PC-3 (cell line): ENCODE measurements at regions not wholly inside any gene's neighbourhood (a gene's known extent, or its start where the extent isn't known, plus 50 kb on each side); places are given as distances from the start of the nearest gene placed in this dataset.

Experiments
- EZH2 ChIP-seq: fragments of 300-600 bp; sonication (generic); IDR thresholded peaks from one replicate; pipeline ENCODE4 v1.6.1; 2017; ENCODE audit warnings: antibody characterized with exemption, mild to moderate bottlenecking, low read length; ENCODE audit not compliant: unreplicated experiment
- TF ChIP-seq, protein P1 (sequence below): fragments of 300-600 bp; sonication (generic); conservative IDR thresholded peaks from 2 replicates; pipeline ENCODE4 v1.5.1; 2017; ENCODE audit warnings: antibody characterized with exemption, low read depth, mild to moderate bottlenecking, low read length

DNA sequence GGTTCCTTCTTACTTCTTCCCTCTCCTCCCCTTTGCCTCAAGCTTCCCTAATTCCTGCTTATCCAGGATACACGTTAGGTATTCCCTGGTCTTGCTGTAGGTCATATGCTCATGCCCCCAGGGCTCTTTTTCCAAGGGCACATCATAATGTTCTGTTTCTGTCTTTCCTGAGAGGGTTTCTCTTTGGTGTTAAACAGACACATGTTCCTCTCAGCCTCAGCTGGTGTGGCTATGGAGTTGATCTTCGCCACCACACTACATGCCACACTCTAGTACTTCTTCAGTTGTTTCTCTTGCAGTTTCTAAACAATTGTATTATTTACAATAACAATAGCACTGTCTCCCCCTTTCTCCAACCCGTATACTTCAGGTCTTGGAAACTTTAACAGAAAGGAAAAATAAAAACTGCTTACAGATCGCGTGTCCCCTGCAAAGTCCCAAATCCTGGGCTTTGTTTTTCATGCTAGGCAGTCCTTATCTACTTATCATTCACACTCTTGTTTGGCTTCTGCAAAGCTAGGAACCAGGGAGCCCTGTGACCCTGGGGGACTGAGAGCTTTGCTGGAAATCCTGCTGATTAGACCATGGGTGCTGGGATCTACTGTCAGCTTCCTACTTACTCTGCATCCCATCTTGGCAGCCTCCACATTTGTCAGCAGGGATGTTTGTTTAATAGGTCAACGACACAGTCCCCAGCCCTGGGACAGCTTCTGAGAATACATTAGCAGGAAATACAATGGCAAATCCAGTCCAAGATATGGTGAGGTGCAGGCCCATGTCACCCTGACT is 193.9 kb upstream of the BMPER start:
- TF ChIP-seq, protein P1, sequence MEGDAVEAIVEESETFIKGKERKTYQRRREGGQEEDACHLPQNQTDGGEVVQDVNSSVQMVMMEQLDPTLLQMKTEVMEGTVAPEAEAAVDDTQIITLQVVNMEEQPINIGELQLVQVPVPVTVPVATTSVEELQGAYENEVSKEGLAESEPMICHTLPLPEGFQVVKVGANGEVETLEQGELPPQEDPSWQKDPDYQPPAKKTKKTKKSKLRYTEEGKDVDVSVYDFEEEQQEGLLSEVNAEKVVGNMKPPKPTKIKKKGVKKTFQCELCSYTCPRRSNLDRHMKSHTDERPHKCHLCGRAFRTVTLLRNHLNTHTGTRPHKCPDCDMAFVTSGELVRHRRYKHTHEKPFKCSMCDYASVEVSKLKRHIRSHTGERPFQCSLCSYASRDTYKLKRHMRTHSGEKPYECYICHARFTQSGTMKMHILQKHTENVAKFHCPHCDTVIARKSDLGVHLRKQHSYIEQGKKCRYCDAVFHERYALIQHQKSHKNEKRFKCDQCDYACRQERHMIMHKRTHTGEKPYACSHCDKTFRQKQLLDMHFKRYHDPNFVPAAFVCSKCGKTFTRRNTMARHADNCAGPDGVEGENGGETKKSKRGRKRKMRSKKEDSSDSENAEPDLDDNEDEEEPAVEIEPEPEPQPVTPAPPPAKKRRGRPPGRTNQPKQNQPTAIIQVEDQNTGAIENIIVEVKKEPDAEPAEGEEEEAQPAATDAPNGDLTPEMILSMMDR = no peak
- no peak for TF ChIP-seq EZH2
